OCI-LY1 (cell line): ENCODE measurements at regions not wholly inside any gene's neighbourhood (a gene's known extent, or its start where the extent isn't known, plus 50 kb on each side); places are given as distances from the start of the nearest gene placed in this dataset.

Source experiments
- EZH2 ChIP-seq: fragments of 200-600 bp; sonication (generic), shearing (Covaris generic); IDR thresholded peaks from 2 replicates; pipeline ENCODE4 v1.8.0; 2017; ENCODE audit warnings: borderline replicate concordance, mixed run types, mild to moderate bottlenecking, antibody characterized with exemption, low read length, moderate library complexity, mixed read lengths
- TF ChIP-seq, protein P1 (sequence below): fragments of 200-600 bp; sonication (generic), shearing (Covaris generic); IDR thresholded peaks from 2 replicates; pipeline ENCODE4 v1.5.1; 2017; ENCODE audit warnings: mild to moderate bottlenecking, antibody characterized with exemption, low read length, moderate library complexity, mixed read lengths

GRCh38 chr10:118153287-118153686 is 106.5 kb upstream of the RAB11FIP2 start:
- TF ChIP-seq, protein P1, sequence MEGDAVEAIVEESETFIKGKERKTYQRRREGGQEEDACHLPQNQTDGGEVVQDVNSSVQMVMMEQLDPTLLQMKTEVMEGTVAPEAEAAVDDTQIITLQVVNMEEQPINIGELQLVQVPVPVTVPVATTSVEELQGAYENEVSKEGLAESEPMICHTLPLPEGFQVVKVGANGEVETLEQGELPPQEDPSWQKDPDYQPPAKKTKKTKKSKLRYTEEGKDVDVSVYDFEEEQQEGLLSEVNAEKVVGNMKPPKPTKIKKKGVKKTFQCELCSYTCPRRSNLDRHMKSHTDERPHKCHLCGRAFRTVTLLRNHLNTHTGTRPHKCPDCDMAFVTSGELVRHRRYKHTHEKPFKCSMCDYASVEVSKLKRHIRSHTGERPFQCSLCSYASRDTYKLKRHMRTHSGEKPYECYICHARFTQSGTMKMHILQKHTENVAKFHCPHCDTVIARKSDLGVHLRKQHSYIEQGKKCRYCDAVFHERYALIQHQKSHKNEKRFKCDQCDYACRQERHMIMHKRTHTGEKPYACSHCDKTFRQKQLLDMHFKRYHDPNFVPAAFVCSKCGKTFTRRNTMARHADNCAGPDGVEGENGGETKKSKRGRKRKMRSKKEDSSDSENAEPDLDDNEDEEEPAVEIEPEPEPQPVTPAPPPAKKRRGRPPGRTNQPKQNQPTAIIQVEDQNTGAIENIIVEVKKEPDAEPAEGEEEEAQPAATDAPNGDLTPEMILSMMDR: no peak
- no peak for TF ChIP-seq EZH2
